Calu3 (cell line): ENCODE measurements at regions not wholly inside any gene's neighbourhood (a gene's known extent, or its start where the extent isn't known, plus 50 kb on each side); places are given as distances from the start of the nearest gene placed in this dataset.
"Not testable (repeated sequence)": the region's sequence is repeated elsewhere in the genome, so short reads cannot be mapped to it uniquely, and the experiment has no call there.

Source experiments
- BruUV-seq: library from RNA; stranded (reverse); fragments of 400-500 nt; replicated peaks from 2 replicates; lab custom pipeline; 2021; lab: Mats Ljungman, UMichigan
- CTCF ChIA-PET: fragments of 300-600 bp; sonication (Branson Sonifier 250); formaldehyde crosslinking; loops from one replicate; lab custom pipeline; 2022; ENCODE audit warnings: antibody characterized with exemption; lab: Charles Lee
- DNase-seq: peaks from one replicate; pipeline ENCODE4 v3.0.0; 2022
- H3K27ac Mint-ChIP-seq: one replicate; pipeline ENCODE4 v1.8.0; 2022; ENCODE audit warnings: mixed read lengths; ENCODE audit not compliant: unreplicated experiment
- H3K27me3 Mint-ChIP-seq: one replicate; pipeline ENCODE4 v1.8.0; 2022; ENCODE audit warnings: mixed read lengths; ENCODE audit not compliant: unreplicated experiment
- H3K36me3 Mint-ChIP-seq: one replicate; pipeline ENCODE4 v1.8.0; 2022; ENCODE audit warnings: mild to moderate bottlenecking, moderate library complexity, mixed read lengths; ENCODE audit not compliant: insufficient read depth, unreplicated experiment
- H3K4me1 Mint-ChIP-seq: one replicate; pipeline ENCODE4 v1.8.0; 2022; ENCODE audit warnings: mild to moderate bottlenecking, low read depth, mixed read lengths; ENCODE audit not compliant: unreplicated experiment
- H3K4me3 Mint-ChIP-seq: one replicate; pipeline ENCODE4 v1.8.0; 2022; ENCODE audit warnings: mild to moderate bottlenecking, low read depth, moderate library complexity, mixed read lengths; ENCODE audit not compliant: unreplicated experiment
- H3K9me3 Mint-ChIP-seq: one replicate; pipeline ENCODE4 v1.8.0; 2022; ENCODE audit warnings: low read depth, mixed read lengths; ENCODE audit not compliant: unreplicated experiment
- CTCF ChIP-seq: fragments of 200-600 bp; IDR thresholded peaks from one replicate; pipeline ENCODE4 v1.8.0; 2022; ENCODE audit warnings: antibody characterized with exemption; ENCODE audit not compliant: unreplicated experiment
- intact Hi-C: fragments of 100-400 bp; cut with micrococcal nuclease; formaldehyde crosslinking; loops from one replicate; pipeline ENCODE4 v1.10.0; 2022; ENCODE audit not compliant: unreplicated experiment

GRCh38 chr14:89507926-89508460, 91.0 kb upstream of the FOXN3 start:
- CTCF ChIA-PET, result no interaction called here
- TF ChIP-seq CTCF, result no peak
- Mint-ChIP-seq H3K36me3 (no peaks in the 10 kb centered on the region), H3K4me3 (no peak overlapping the region), H3K27me3 (no peaks in the 10 kb centered on the region), H3K4me1 (peaks cover 22% of the 10 kb centered on the region), H3K27ac (no peak overlapping the region), H3K9me3 (peaks cover 3% of the 10 kb centered on the region)
- peak; percentile 28 for DNase-seq
- BruUV-seq, result no TSS peak
- intact Hi-C loops, result loop anchor here (5.0 to 10.0 kb wide), 2 partner anchors 407 to 466 kb away; no protein-coding TSS in a partner anchor

- peaks cover 3% of the 10 kb centered on the region for H3K9me3 Mint-ChIP-seq
- no peak overlapping the region for H3K27ac Mint-ChIP-seq
- intact Hi-C loops, result loop anchor here (5.0 to 10.0 kb wide), 2 partner anchors 407 to 465 kb away; no protein-coding TSS in a partner anchor
- peaks cover 22% of the 10 kb centered on the region for H3K4me1 Mint-ChIP-seq
- no peaks in the 10 kb centered on the region for H3K36me3 Mint-ChIP-seq
- no TSS peak for BruUV-seq
- no peak overlapping the region for H3K4me3 Mint-ChIP-seq
- peak; percentile 7 for DNase-seq
- CTCF ChIA-PET, result no interaction called here
- H3K27me3 Mint-ChIP-seq, result no peaks in the 10 kb centered on the region
- no peak for TF ChIP-seq CTCF
Measured at GRCh38 chr14:89507521-89507920, 90.5 kb upstream of the FOXN3 start.

- H3K4me3 Mint-ChIP-seq, CTCF ChIA-PET, H3K9me3 Mint-ChIP-seq, H3K36me3 Mint-ChIP-seq, H3K27ac Mint-ChIP-seq, H3K27me3 Mint-ChIP-seq, BruUV-seq: not testable (repeated sequence)
- intact Hi-C loops, result loop anchor here (5.0 to 10.0 kb wide), 2 partner anchors 408 to 465 kb away; no protein-coding TSS in a partner anchor
- peaks cover 22% of the 10 kb centered on the region for H3K4me1 Mint-ChIP-seq
- peak; percentile 11 for DNase-seq
Measured at GRCh38 chr14:89506891-89507452, 89.9 kb upstream of the FOXN3 start.

GRCh38 chr14:89504602-89505313, 87.7 kb upstream of the FOXN3 start:
- Mint-ChIP-seq H3K27ac (no peak overlapping the region), H3K9me3 (no peaks in the 10 kb centered on the region), H3K36me3 (no peaks in the 10 kb centered on the region), H3K27me3 (no peaks in the 10 kb centered on the region), H3K4me3 (no peak overlapping the region), H3K4me1 (peaks cover 22% of the 10 kb centered on the region)
- TF ChIP-seq CTCF, result no peak
- intact Hi-C loops, result loop anchor here (5.0 to 10.0 kb wide), 2 partner anchors 410 to 462 kb away; no protein-coding TSS in a partner anchor
- no peak for DNase-seq
- CTCF ChIA-PET, result no interaction called here
- BruUV-seq, result no TSS peak
